ENCODE measurements at regions not wholly inside any gene's neighbourhood (a gene's known extent, or its start where the extent isn't known, plus 50 kb on each side); places are given as distances from the start of the nearest gene placed in this dataset.

DNA sequence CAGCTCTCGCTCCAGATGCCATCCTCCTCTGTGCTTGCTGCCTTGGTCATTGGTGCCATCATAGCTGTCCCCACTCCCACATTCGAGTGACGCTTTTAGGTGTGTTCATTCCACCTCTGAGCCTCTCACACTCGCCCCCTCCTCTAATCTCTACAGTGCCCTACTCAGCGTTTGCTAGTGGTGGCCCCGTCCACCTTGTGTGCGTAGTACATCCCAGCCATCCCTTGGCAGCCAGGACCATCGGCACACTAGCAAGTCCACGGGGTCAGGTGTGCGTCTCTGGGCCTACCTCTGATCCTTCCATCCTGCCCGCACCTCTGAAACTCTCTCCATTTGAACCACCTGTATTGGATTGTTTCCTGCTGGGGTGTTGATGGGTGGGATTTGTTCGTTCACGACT is 54.2 kb upstream of the RGMA start:
- POLR2A ChIA-PET, result no interaction called here
- Mint-ChIP-seq H3K27me3 (no peaks in the 10 kb centered on the region), H3K4me1 (no peaks in the 10 kb centered on the region), H3K9me3 (no peaks in the 10 kb centered on the region), H3K27ac (no peak overlapping the region), H3K4me3 (no peak overlapping the region), H3K36me3 (ENCODE audit: low read depth) (no peaks in the 10 kb centered on the region)
- TF ChIP-seq, protein P1, sequence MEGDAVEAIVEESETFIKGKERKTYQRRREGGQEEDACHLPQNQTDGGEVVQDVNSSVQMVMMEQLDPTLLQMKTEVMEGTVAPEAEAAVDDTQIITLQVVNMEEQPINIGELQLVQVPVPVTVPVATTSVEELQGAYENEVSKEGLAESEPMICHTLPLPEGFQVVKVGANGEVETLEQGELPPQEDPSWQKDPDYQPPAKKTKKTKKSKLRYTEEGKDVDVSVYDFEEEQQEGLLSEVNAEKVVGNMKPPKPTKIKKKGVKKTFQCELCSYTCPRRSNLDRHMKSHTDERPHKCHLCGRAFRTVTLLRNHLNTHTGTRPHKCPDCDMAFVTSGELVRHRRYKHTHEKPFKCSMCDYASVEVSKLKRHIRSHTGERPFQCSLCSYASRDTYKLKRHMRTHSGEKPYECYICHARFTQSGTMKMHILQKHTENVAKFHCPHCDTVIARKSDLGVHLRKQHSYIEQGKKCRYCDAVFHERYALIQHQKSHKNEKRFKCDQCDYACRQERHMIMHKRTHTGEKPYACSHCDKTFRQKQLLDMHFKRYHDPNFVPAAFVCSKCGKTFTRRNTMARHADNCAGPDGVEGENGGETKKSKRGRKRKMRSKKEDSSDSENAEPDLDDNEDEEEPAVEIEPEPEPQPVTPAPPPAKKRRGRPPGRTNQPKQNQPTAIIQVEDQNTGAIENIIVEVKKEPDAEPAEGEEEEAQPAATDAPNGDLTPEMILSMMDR (IDR thresholded peaks at IDR 0.05), result no peak
- intact Hi-C loops (cut with micrococcal nuclease), result no loop called here
- ATAC-seq (ENCODE audit: low read depth), result no peak
- CTCF ChIA-PET, result no interaction called here
- DNase-seq, result no peak

DNA sequence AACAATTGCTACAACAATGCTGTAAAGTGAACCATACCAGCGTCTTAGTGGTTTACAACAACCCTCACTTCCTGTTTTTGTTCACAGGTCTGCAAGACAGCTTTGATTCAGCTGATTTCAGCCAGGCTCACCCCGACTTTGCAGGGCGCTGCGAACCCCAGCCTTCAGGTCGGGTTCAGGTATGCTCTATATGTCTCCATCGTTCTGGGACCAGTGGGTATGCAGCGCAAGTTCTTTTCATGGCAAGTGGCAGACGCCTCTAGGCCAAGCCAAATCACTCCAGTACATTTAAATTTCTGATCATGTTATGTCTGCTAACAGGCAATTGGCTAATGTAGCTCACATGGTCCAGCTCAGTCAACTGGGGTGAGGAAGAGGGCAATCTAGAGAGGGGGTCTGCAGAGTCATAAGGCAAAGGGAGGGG is 52.4 kb upstream of the RGMA start:
- H3K27me3 Mint-ChIP-seq, result no peaks in the 10 kb centered on the region
- H3K9me3 Mint-ChIP-seq, result no peaks in the 10 kb centered on the region
- CTCF ChIA-PET, result no interaction called here
- H3K27ac Mint-ChIP-seq, result no peak overlapping the region
- H3K4me1 Mint-ChIP-seq, result no peaks in the 10 kb centered on the region
- TF ChIP-seq, protein P1 (IDR thresholded peaks at IDR 0.05), result no peak
- ATAC-seq (ENCODE audit: low read depth) (no peak), DNase-seq (no peak)
- no peak overlapping the region for H3K4me3 Mint-ChIP-seq
- intact Hi-C loops (cut with micrococcal nuclease), result no loop called here
- POLR2A ChIA-PET, result no interaction called here
- H3K36me3 Mint-ChIP-seq (ENCODE audit: low read depth), result no peaks in the 10 kb centered on the region

DNA sequence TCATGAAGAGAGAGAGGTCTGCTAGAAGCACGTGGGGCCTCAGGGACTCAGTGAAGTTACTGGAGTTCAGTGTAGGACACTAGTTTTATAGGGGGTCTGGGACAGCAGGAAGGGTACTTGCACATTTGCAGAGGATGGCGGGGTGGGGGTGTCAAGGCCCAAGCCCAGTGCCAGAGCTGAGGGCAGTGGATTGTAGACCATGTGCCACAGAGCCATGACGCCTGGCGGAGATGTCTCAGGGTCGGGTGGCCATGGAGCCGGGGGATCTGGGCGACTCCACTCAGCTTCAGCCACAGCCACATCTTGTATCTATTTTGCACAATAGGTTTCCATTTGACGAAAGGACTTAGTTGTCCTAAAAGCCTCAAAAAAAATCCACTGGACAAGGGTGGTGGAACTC is 50.4 kb upstream of the RGMA start:
- DNase-seq (no peak), ATAC-seq (ENCODE audit: low read depth) (no peak)
- TF ChIP-seq, protein P1 (IDR thresholded peaks at IDR 0.05), result no peak
- no peak overlapping the region for H3K4me3 Mint-ChIP-seq
- no peaks in the 10 kb centered on the region for H3K4me1 Mint-ChIP-seq
- ChIA-PET POLR2A (no interaction called here), CTCF (no interaction called here)
- no peaks in the 10 kb centered on the region for H3K27me3 Mint-ChIP-seq
- H3K9me3 Mint-ChIP-seq, result no peaks in the 10 kb centered on the region
- no peaks in the 10 kb centered on the region for H3K36me3 Mint-ChIP-seq (ENCODE audit: low read depth)
- no peak overlapping the region for H3K27ac Mint-ChIP-seq
- intact Hi-C loops (cut with micrococcal nuclease), result no loop called here

DNA sequence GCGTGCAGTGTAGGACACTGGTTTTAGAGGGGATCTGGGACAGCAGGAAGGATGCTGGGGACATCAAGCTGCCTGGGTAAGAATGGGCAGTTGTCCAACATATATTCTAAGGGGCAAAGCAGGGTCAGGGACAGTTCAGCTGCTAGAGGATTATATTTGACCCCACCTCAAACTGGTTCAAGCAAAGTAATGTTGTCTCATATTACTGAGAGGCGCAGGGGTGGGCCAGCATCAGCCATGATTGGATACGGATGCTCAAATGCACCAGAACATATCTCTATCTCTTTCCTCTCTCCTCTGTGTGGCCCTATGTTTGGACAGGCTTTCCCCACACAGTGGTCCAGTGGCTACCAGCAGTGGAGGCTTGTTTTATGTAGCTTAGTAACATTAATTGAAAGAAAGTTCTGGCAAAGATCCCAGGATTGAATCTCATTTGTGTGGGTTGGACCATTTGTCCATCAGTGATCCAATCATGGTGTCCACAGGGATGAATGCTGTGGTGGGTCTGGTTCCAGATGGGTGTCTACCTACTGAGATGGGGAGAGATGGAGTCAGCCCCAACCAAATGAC is 49.8 kb upstream of the RGMA start:
- intact Hi-C loops (cut with micrococcal nuclease), result no loop called here
- no peaks in the 10 kb centered on the region for H3K9me3 Mint-ChIP-seq
- no peak overlapping the region for H3K4me3 Mint-ChIP-seq
- no peak for ATAC-seq (ENCODE audit: low read depth)
- ChIA-PET CTCF (no interaction called here), POLR2A (no interaction called here)
- no peaks in the 10 kb centered on the region for H3K27me3 Mint-ChIP-seq
- TF ChIP-seq, protein P1 (IDR thresholded peaks at IDR 0.05), result no peak
- H3K36me3 Mint-ChIP-seq (ENCODE audit: low read depth), result no peaks in the 10 kb centered on the region
- H3K4me1 Mint-ChIP-seq, result no peaks in the 10 kb centered on the region
- H3K27ac Mint-ChIP-seq, result no peak overlapping the region
- no peak for DNase-seq

Measured in activated B cell treated with CpG ODN at 0.5 μM for 24 hours (primary cell).